Activated CD8-positive, alpha-beta T cell treated with anti-CD3 and anti-CD28 coated beads for 36 hours (primary cell): ENCODE measurements at regions not wholly inside any gene's neighbourhood (a gene's known extent, or its start where the extent isn't known, plus 50 kb on each side); places are given as distances from the start of the nearest gene placed in this dataset.

ENCODE experiments used
- ATAC-seq: fragments of 200-7000 bp; cut with Tn5 transposase; one replicate; pipeline ENCODE4 v1.10.0; 2021; ENCODE audit warnings: mild to moderate bottlenecking, moderate library complexity
- CTCF ChIA-PET: fragments of 350-600 bp; sonication (Branson Sonifier 250); formaldehyde crosslinking; loops from one replicate; lab custom pipeline; 2021; ENCODE audit warnings: antibody characterized with exemption; lab: Charles Lee
- POLR2A ChIA-PET: fragments of 350-600 bp; sonication (Branson Sonifier 250); formaldehyde crosslinking; loops from one replicate; lab custom pipeline; 2021; ENCODE audit warnings: antibody characterized with exemption; lab: Charles Lee
- DNase-seq: peaks from one replicate; pipeline ENCODE4 v3.0.0-alpha.2; 2020
- H3K27ac Mint-ChIP-seq: one replicate; pipeline ENCODE4 v1.8.0; 2021; ENCODE audit warnings: mild to moderate bottlenecking, mixed read lengths
- H3K27me3 Mint-ChIP-seq: one replicate; pipeline ENCODE4 v1.8.0; 2021; ENCODE audit warnings: mixed read lengths
- H3K36me3 Mint-ChIP-seq: one replicate; pipeline ENCODE4 v1.8.0; 2021; ENCODE audit warnings: low read depth, mixed read lengths
- H3K4me1 Mint-ChIP-seq: one replicate; pipeline ENCODE4 v1.8.0; 2021; ENCODE audit warnings: low read depth, mixed read lengths
- H3K4me3 Mint-ChIP-seq: one replicate; pipeline ENCODE4 v1.8.0; 2021; ENCODE audit warnings: mild to moderate bottlenecking, moderate library complexity, mixed read lengths
- H3K9me3 Mint-ChIP-seq: one replicate; pipeline ENCODE4 v1.8.0; 2021; ENCODE audit warnings: mixed read lengths
- CTCF ChIP-seq: fragments of 200-600 bp; IDR thresholded peaks from one replicate; pipeline ENCODE4 v1.8.0; 2022; ENCODE audit warnings: antibody characterized with exemption, mild to moderate bottlenecking
- intact Hi-C: fragments of 100-400 bp; cut with micrococcal nuclease; formaldehyde crosslinking; loops from one replicate; pipeline ENCODE4 v1.10.0; 2022

- H3K36me3 Mint-ChIP-seq = peaks cover 18% of the 10 kb centered on the region
- no peaks in the 10 kb centered on the region for H3K27me3 Mint-ChIP-seq
- H3K27ac Mint-ChIP-seq = no peak overlapping the region
- POLR2A ChIA-PET = no interaction called here
- H3K9me3 Mint-ChIP-seq = no peaks in the 10 kb centered on the region
- no peak overlapping the region for H3K4me3 Mint-ChIP-seq
- H3K4me1 Mint-ChIP-seq = peaks cover 3% of the 10 kb centered on the region
- ATAC-seq = no peak
- intact Hi-C loops = no loop called here
- DNase-seq = no peak
- CTCF ChIA-PET = interaction anchor here (1.6 kb wide), 1 partner anchor 11 kb away, joined by 5 read pairs; no protein-coding TSS in a partner anchor
- no peak for TF ChIP-seq CTCF
These were observed 228.0 kb upstream of the RGS6 start for GRCh38 chr14:71704210-71704609.

GRCh38 chr14:71705460-71705859, 226.8 kb upstream of the RGS6 start:
- ChIA-PET CTCF (interaction anchor here (1.6 kb wide), 1 partner anchor 10 kb away, joined by 5 read pairs; no protein-coding TSS in a partner anchor), POLR2A (no interaction called here)
- H3K4me3 Mint-ChIP-seq = no peak overlapping the region
- no peak overlapping the region for H3K27ac Mint-ChIP-seq
- TF ChIP-seq CTCF = no peak
- no peaks in the 10 kb centered on the region for H3K9me3 Mint-ChIP-seq
- intact Hi-C loops = no loop called here
- H3K36me3 Mint-ChIP-seq = peaks cover 18% of the 10 kb centered on the region
- no peak for DNase-seq
- H3K4me1 Mint-ChIP-seq = peaks cover 3% of the 10 kb centered on the region
- H3K27me3 Mint-ChIP-seq = no peaks in the 10 kb centered on the region
- no peak for ATAC-seq

GRCh38 chr14:71709076-71709475, 223.2 kb upstream of the RGS6 start:
- Mint-ChIP-seq H3K9me3 (no peaks in the 10 kb centered on the region), H3K27ac (no peak overlapping the region), H3K4me1 (peaks cover 15% of the 10 kb centered on the region), H3K36me3 (peaks cover 27% of the 10 kb centered on the region), H3K4me3 (no peak overlapping the region), H3K27me3 (no peaks in the 10 kb centered on the region)
- no peak for TF ChIP-seq CTCF
- ATAC-seq = no peak
- POLR2A ChIA-PET = no interaction called here
- DNase-seq = no peak
- CTCF ChIA-PET = no interaction called here
- intact Hi-C loops = no loop called here

- ChIA-PET POLR2A (no interaction called here), CTCF (no interaction called here)
- no peak for TF ChIP-seq CTCF
- no peak overlapping the region for H3K27ac Mint-ChIP-seq
- no peak for ATAC-seq
- H3K36me3 Mint-ChIP-seq = peaks cover 27% of the 10 kb centered on the region
- intact Hi-C loops = no loop called here
- no peaks in the 10 kb centered on the region for H3K27me3 Mint-ChIP-seq
- no peaks in the 10 kb centered on the region for H3K9me3 Mint-ChIP-seq
- peaks cover 15% of the 10 kb centered on the region for H3K4me1 Mint-ChIP-seq
- no peak overlapping the region for H3K4me3 Mint-ChIP-seq
- no peak for DNase-seq
These were observed 222.2 kb upstream of the RGS6 start for GRCh38 chr14:71709987-71710386.

GRCh38 chr14:71711125-71711524, 221.1 kb upstream of the RGS6 start:
- CTCF ChIA-PET = interaction anchor here (0.8 kb wide), 1 partner anchor 9 kb away, joined by 3 read pairs; no protein-coding TSS in a partner anchor
- H3K4me3 Mint-ChIP-seq = no peak overlapping the region
- no peaks in the 10 kb centered on the region for H3K9me3 Mint-ChIP-seq
- intact Hi-C loops = no loop called here
- TF ChIP-seq CTCF = no peak
- H3K36me3 Mint-ChIP-seq = peaks cover 25% of the 10 kb centered on the region
- peak overlapping the region; percentile 66 for H3K27ac Mint-ChIP-seq
- peak; percentile 68 for ATAC-seq
- H3K4me1 Mint-ChIP-seq = peaks cover 15% of the 10 kb centered on the region
- peak; percentile 13 for DNase-seq
- POLR2A ChIA-PET = interaction anchor here (0.6 to 1.5 kb wide), 2 partner anchors 13 to 340 kb away, joined by 3 read pairs; no protein-coding TSS in a partner anchor
- no peaks in the 10 kb centered on the region for H3K27me3 Mint-ChIP-seq
